Calu3 (cell line): ENCODE measurements at regions not wholly inside any gene's neighbourhood (a gene's known extent, or its start where the extent isn't known, plus 50 kb on each side); places are given as distances from the start of the nearest gene placed in this dataset.

ENCODE experiments used
- BruUV-seq: library from RNA; stranded (reverse); fragments of 400-500 nt; replicated peaks from 2 replicates; lab custom pipeline; 2021; lab: Mats Ljungman, UMichigan
- CTCF ChIA-PET: fragments of 300-600 bp; sonication (Branson Sonifier 250); formaldehyde crosslinking; loops from one replicate; lab custom pipeline; 2022; ENCODE audit warnings: antibody characterized with exemption; lab: Charles Lee
- DNase-seq: peaks from one replicate; pipeline ENCODE4 v3.0.0; 2022
- H3K27ac Mint-ChIP-seq: one replicate; pipeline ENCODE4 v1.8.0; 2022; ENCODE audit warnings: mixed read lengths; ENCODE audit not compliant: unreplicated experiment
- H3K27me3 Mint-ChIP-seq: one replicate; pipeline ENCODE4 v1.8.0; 2022; ENCODE audit warnings: mixed read lengths; ENCODE audit not compliant: unreplicated experiment
- H3K36me3 Mint-ChIP-seq: one replicate; pipeline ENCODE4 v1.8.0; 2022; ENCODE audit warnings: mild to moderate bottlenecking, moderate library complexity, mixed read lengths; ENCODE audit not compliant: insufficient read depth, unreplicated experiment
- H3K4me1 Mint-ChIP-seq: one replicate; pipeline ENCODE4 v1.8.0; 2022; ENCODE audit warnings: mild to moderate bottlenecking, low read depth, mixed read lengths; ENCODE audit not compliant: unreplicated experiment
- H3K4me3 Mint-ChIP-seq: one replicate; pipeline ENCODE4 v1.8.0; 2022; ENCODE audit warnings: mild to moderate bottlenecking, low read depth, moderate library complexity, mixed read lengths; ENCODE audit not compliant: unreplicated experiment
- H3K9me3 Mint-ChIP-seq: one replicate; pipeline ENCODE4 v1.8.0; 2022; ENCODE audit warnings: low read depth, mixed read lengths; ENCODE audit not compliant: unreplicated experiment
- CTCF ChIP-seq: fragments of 200-600 bp; IDR thresholded peaks from one replicate; pipeline ENCODE4 v1.8.0; 2022; ENCODE audit warnings: antibody characterized with exemption; ENCODE audit not compliant: unreplicated experiment
- intact Hi-C: fragments of 100-400 bp; cut with micrococcal nuclease; formaldehyde crosslinking; loops from one replicate; pipeline ENCODE4 v1.10.0; 2022; ENCODE audit not compliant: unreplicated experiment

GRCh38 chr12:131604859-131605258, 106.0 kb upstream of the SFSWAP start:
- intact Hi-C loops: loop anchor here (10.0 kb wide), 1 partner anchor 220 kb away; the partner anchor contains the start of gene MMP17
- no peak for DNase-seq
- CTCF ChIA-PET: no interaction called here
- H3K27me3 Mint-ChIP-seq: peaks cover 97% of the 10 kb centered on the region
- H3K9me3 Mint-ChIP-seq: no peaks in the 10 kb centered on the region
- no peak overlapping the region for H3K4me3 Mint-ChIP-seq
- no peak overlapping the region for H3K27ac Mint-ChIP-seq
- TF ChIP-seq CTCF: no peak
- no peaks in the 10 kb centered on the region for H3K4me1 Mint-ChIP-seq
- no peaks in the 10 kb centered on the region for H3K36me3 Mint-ChIP-seq
- no TSS peak for BruUV-seq

- TF ChIP-seq CTCF: no peak
- Mint-ChIP-seq H3K4me3 (no peak overlapping the region), H3K27ac (no peak overlapping the region), H3K27me3 (peaks cover 97% of the 10 kb centered on the region), H3K36me3 (no peaks in the 10 kb centered on the region), H3K9me3 (no peaks in the 10 kb centered on the region), H3K4me1 (no peaks in the 10 kb centered on the region)
- intact Hi-C loops: loop anchor here (10.0 kb wide), 1 partner anchor 219 kb away; the partner anchor contains the start of gene MMP17
- CTCF ChIA-PET: no interaction called here
- no peak for DNase-seq
- BruUV-seq: no TSS peak
These were observed 105.5 kb upstream of the SFSWAP start for GRCh38 chr12:131605304-131605829.

GRCh38 chr12:131606218-131606901, 104.5 kb upstream of the SFSWAP start:
- Mint-ChIP-seq H3K27me3 (peaks cover 97% of the 10 kb centered on the region), H3K36me3 (no peaks in the 10 kb centered on the region), H3K4me1 (no peaks in the 10 kb centered on the region), H3K4me3 (no peak overlapping the region), H3K27ac (no peak overlapping the region), H3K9me3 (no peaks in the 10 kb centered on the region)
- CTCF ChIA-PET: no interaction called here
- BruUV-seq: no TSS peak
- DNase-seq: no peak
- intact Hi-C loops: loop anchor here (10.0 kb wide), 1 partner anchor 218 kb away; the partner anchor contains the start of gene MMP17
- TF ChIP-seq CTCF: no peak

GRCh38 chr12:131607658-131608447, 103.0 kb upstream of the SFSWAP start:
- no peak for TF ChIP-seq CTCF
- BruUV-seq: no TSS peak
- intact Hi-C loops: loop anchor here (10.0 kb wide), 1 partner anchor 217 kb away; the partner anchor contains the start of gene MMP17
- CTCF ChIA-PET: no interaction called here
- DNase-seq: no peak
- Mint-ChIP-seq H3K9me3 (no peaks in the 10 kb centered on the region), H3K4me3 (no peak overlapping the region), H3K4me1 (no peaks in the 10 kb centered on the region), H3K27ac (no peak overlapping the region), H3K27me3 (peaks cover 97% of the 10 kb centered on the region), H3K36me3 (no peaks in the 10 kb centered on the region)
